Suprapubic skin (tissue), 4 donors: ENCODE measurements at regions not wholly inside any gene's neighbourhood (a gene's known extent, or its start where the extent isn't known, plus 50 kb on each side); places are given as distances from the start of the nearest gene placed in this dataset.

Source experiments
- DNase-seq, 2 donors: peaks; one replicate each; pipeline ENCODE4 v3.0.0-alpha.2; 2019; ENCODE audit warnings: low spot score in 2 of 2
- H3K27ac ChIP-seq: fragments of 200-600 bp; sonication (generic); one replicate; pipeline ENCODE4 v1.5.1; 2019
- H3K27me3 ChIP-seq: fragments of 200-600 bp; sonication (generic); one replicate; pipeline ENCODE4 v1.5.1; 2019
- H3K36me3 ChIP-seq: fragments of 200-600 bp; sonication (generic); one replicate; pipeline ENCODE4 v1.5.1; 2019
- H3K4me1 ChIP-seq: fragments of 200-600 bp; sonication (generic); one replicate; pipeline ENCODE4 v1.5.1; 2019
- H3K4me3 ChIP-seq: fragments of 200-600 bp; sonication (generic); one replicate; pipeline ENCODE4 v1.5.1; 2019; ENCODE audit warnings: mild to moderate bottlenecking
- H3K9me3 ChIP-seq: fragments of 200-600 bp; sonication (generic); one replicate; pipeline ENCODE4 v1.5.1; 2019
- CTCF ChIP-seq, 2 donors: fragments of 200-600 bp in 1 of 2; fragments of 450-650 bp in 1 of 2; sonication (generic) in 1 of 2; IDR thresholded peaks; one replicate each; pipeline ENCODE4 v1.5.1; 2016 to 2019; ENCODE audit warnings: antibody characterized with exemption in 2 of 2, mild to moderate bottlenecking in 1 of 2, moderate library complexity in 1 of 2
- EP300 ChIP-seq: sonication (generic); formaldehyde crosslinking; IDR thresholded peaks from one replicate; pipeline ENCODE4 v1.6.1; 2017; ENCODE audit warnings: antibody characterized with exemption
- POLR2A ChIP-seq, 2 donors: fragments of 450-650 bp; IDR thresholded peaks; one replicate each; pipeline ENCODE4 v1.6.1; 2017; ENCODE audit warnings: antibody characterized with exemption in 2 of 2, mild to moderate bottlenecking in 2 of 2, moderate library complexity in 2 of 2
- POLR2AphosphoS5 ChIP-seq, 3 donors: sonication (generic); formaldehyde crosslinking; IDR thresholded peaks; one replicate each; pipeline ENCODE4 v1.6.1; 2017; ENCODE audit warnings: antibody characterized with exemption in 3 of 3
- WGBS: methylation state at CpG from one replicate; pipeline ENCODE4 v1.1.5; 2018; 5-methylcytosine and 5-hydroxymethylcytosine counted together

- no peak for DNase-seq
- no peak for TF ChIP-seq POLR2AphosphoS5 (IDR thresholded peaks at IDR 0.05)
- TF ChIP-seq EP300 = no peak
- no peak for TF ChIP-seq CTCF (IDR thresholded peaks at IDR 0.05)
- TF ChIP-seq POLR2A (IDR thresholded peaks at IDR 0.05) = no peak
- no peak overlapping the region for H3K4me3 ChIP-seq
- no peaks in the 10 kb centered on the region for H3K9me3 ChIP-seq
- H3K4me1 ChIP-seq = peaks cover 13% of the 10 kb centered on the region
- no peaks in the 10 kb centered on the region for H3K27me3 ChIP-seq
- 73% methylated on average over 24 of the region's 24 CpGs for WGBS
- no peak overlapping the region for H3K27ac ChIP-seq
- H3K36me3 ChIP-seq = no peaks in the 10 kb centered on the region
Measured at GRCh38 chr2:128791120-128791984, 472.7 kb upstream of the HS6ST1 start.

GRCh38 chr2:128791985-128792320 lies 473.3 kb upstream of the HS6ST1 start:
- Histone ChIP-seq H3K9me3 (no peaks in the 10 kb centered on the region), H3K27ac (no peak overlapping the region), H3K36me3 (no peaks in the 10 kb centered on the region), H3K4me1 (peaks cover 7% of the 10 kb centered on the region), H3K27me3 (no peaks in the 10 kb centered on the region), H3K4me3 (no peak overlapping the region)
- TF ChIP-seq POLR2AphosphoS5 (IDR thresholded peaks at IDR 0.05) = no peak
- TF ChIP-seq CTCF (IDR thresholded peaks at IDR 0.05) = no peak
- no peak for DNase-seq
- WGBS = 82% methylated on average over 7 of the region's 7 CpGs

- Histone ChIP-seq H3K4me1 (peaks cover 5% of the 10 kb centered on the region), H3K36me3 (no peaks in the 10 kb centered on the region), H3K4me3 (no peak overlapping the region), H3K27ac (no peak overlapping the region), H3K27me3 (no peaks in the 10 kb centered on the region), H3K9me3 (no peaks in the 10 kb centered on the region)
- DNase-seq = no peak
- TF ChIP-seq POLR2AphosphoS5 (IDR thresholded peaks at IDR 0.05) = no peak
- 87% methylated on average over 7 of the region's 7 CpGs for WGBS
Measured at GRCh38 chr2:128792476-128793054, 473.9 kb upstream of the HS6ST1 start.

GRCh38 chr2:128793404-128793803 lies 474.7 kb upstream of the HS6ST1 start:
- 72% methylated on average over 6 of the region's 6 CpGs for WGBS
- H3K9me3 ChIP-seq = no peaks in the 10 kb centered on the region
- no peaks in the 10 kb centered on the region for H3K36me3 ChIP-seq
- no peak overlapping the region for H3K4me3 ChIP-seq
- H3K4me1 ChIP-seq = peaks cover 5% of the 10 kb centered on the region
- H3K27me3 ChIP-seq = no peaks in the 10 kb centered on the region
- no peak for TF ChIP-seq POLR2A (IDR thresholded peaks at IDR 0.05)
- TF ChIP-seq POLR2AphosphoS5 (IDR thresholded peaks at IDR 0.05) = no peak
- no peak for TF ChIP-seq EP300
- no peak for TF ChIP-seq CTCF (IDR thresholded peaks at IDR 0.05)
- DNase-seq = no peak
- H3K27ac ChIP-seq = no peak overlapping the region

GRCh38 chr2:128794285-128794684 lies 475.6 kb upstream of the HS6ST1 start:
- no peaks in the 10 kb centered on the region for H3K9me3 ChIP-seq
- H3K4me3 ChIP-seq = no peak overlapping the region
- no peak overlapping the region for H3K27ac ChIP-seq
- no peaks in the 10 kb centered on the region for H3K36me3 ChIP-seq
- no peaks in the 10 kb centered on the region for H3K27me3 ChIP-seq
- WGBS = 92% methylated on average over 6 of the region's 6 CpGs
- H3K4me1 ChIP-seq = peaks cover 10% of the 10 kb centered on the region
- TF ChIP-seq EP300 (no peak), CTCF (IDR thresholded peaks at IDR 0.05) (no peak), POLR2A (IDR thresholded peaks at IDR 0.05) (no peak), POLR2AphosphoS5 (IDR thresholded peaks at IDR 0.05) (no peak)
- DNase-seq = peak in 1 of 2 donors; percentile 56
